Endodermal cell (in vitro differentiated cells): ENCODE measurements at regions not wholly inside any gene's neighbourhood (a gene's known extent, or its start where the extent isn't known, plus 50 kb on each side); places are given as distances from the start of the nearest gene placed in this dataset.

Source experiments
- DNase-seq: peaks from one replicate; pipeline ENCODE4 v3.0.0-alpha.2; 2017
- H3K27ac ChIP-seq: 2 replicates; pipeline ENCODE4 v1.5.1; 2013; ENCODE audit warnings: mild to moderate bottlenecking, low read depth, low read length, moderate library complexity
- H3K27me3 ChIP-seq: 2 replicates; pipeline ENCODE4 v1.6.1; 2013; ENCODE audit warnings: mild to moderate bottlenecking, low read length, moderate library complexity; ENCODE audit not compliant: insufficient read depth, control insufficient read depth, poor library complexity, severe bottlenecking
- H3K36me3 ChIP-seq: 2 replicates; pipeline ENCODE4 v1.7.0; 2013; ENCODE audit warnings: mild to moderate bottlenecking, low read length, moderate library complexity; ENCODE audit not compliant: control insufficient read depth, insufficient read depth
- H3K4me1 ChIP-seq: one replicate; pipeline ENCODE4 v1.7.0; 2013; ENCODE audit warnings: low read length; ENCODE audit not compliant: control insufficient read depth, insufficient read depth
- H3K4me3 ChIP-seq: 2 replicates; pipeline ENCODE4 v1.5.1; 2013; ENCODE audit warnings: mild to moderate bottlenecking, low read length, moderate library complexity
- H3K9ac ChIP-seq: 2 replicates; pipeline ENCODE4 v1.6.1; 2013; ENCODE audit warnings: mild to moderate bottlenecking, low read length, moderate library complexity; ENCODE audit not compliant: poor library complexity, severe bottlenecking; ENCODE audit errors: extremely low read depth
- H3K9me3 ChIP-seq: 2 replicates; pipeline ENCODE4 v1.6.1; 2013; ENCODE audit warnings: mild to moderate bottlenecking, low read length, moderate library complexity; ENCODE audit not compliant: control insufficient read depth
- H3K27ac Mint-ChIP-seq: 2 replicates; pipeline ENCODE4 v1.8.0; 2020; ENCODE audit warnings: mixed read lengths
- H3K27me3 Mint-ChIP-seq: 2 replicates; pipeline ENCODE4 v1.8.0; 2021; ENCODE audit warnings: mild to moderate bottlenecking, mixed read lengths; ENCODE audit not compliant: insufficient read depth
- H3K36me3 Mint-ChIP-seq: 2 replicates; pipeline ENCODE4 v1.8.0; 2020; ENCODE audit warnings: low read depth, mixed read lengths
- H3K4me1 Mint-ChIP-seq: 2 replicates; pipeline ENCODE4 v1.8.0; 2020; ENCODE audit warnings: mixed read lengths
- H3K4me3 Mint-ChIP-seq: 2 replicates; pipeline ENCODE4 v1.8.0; 2020; ENCODE audit warnings: mild to moderate bottlenecking, moderate library complexity, mixed read lengths
- H3K9me3 Mint-ChIP-seq: 2 replicates; pipeline ENCODE4 v1.8.0; 2020; ENCODE audit warnings: mild to moderate bottlenecking, mixed read lengths
- CTCF ChIP-seq: fragments of 200-600 bp; sonication (generic); conservative IDR thresholded peaks from 2 replicates; pipeline ENCODE4 v1.5.0; 2021; ENCODE audit warnings: antibody characterized with exemption, mild to moderate bottlenecking
- WGBS, 2 experiments: methylation state at CpG; one replicate each; pipeline versions ENCODE4 v1.1.5 to v1.1.7; 2013; ENCODE audit warnings: missing lambda C conversion rate in 2 of 2, mixed read lengths in 1 of 2; ENCODE audit not compliant: insufficient coverage in 1 of 2, insufficient read length in 1 of 2; 5-methylcytosine and 5-hydroxymethylcytosine counted together

- H3K27me3 Mint-ChIP-seq, result no peaks in the 10 kb centered on the region
These were observed 343.0 kb upstream of the PODXL start for GRCh38 chr7:131899271-131900030.

GRCh38 chr7:131898418-131898817 is 342.0 kb upstream of the PODXL start:
- Mint-ChIP-seq H3K4me1 (peaks cover 42% of the 10 kb centered on the region), H3K36me3 (peaks cover 4% of the 10 kb centered on the region), H3K27ac (no peak overlapping the region), H3K9me3 (no peaks in the 10 kb centered on the region), H3K4me3 (no peak overlapping the region), H3K27me3 (no peaks in the 10 kb centered on the region)
- Histone ChIP-seq H3K4me3 (no peak overlapping the region), H3K36me3 (no peaks in the 10 kb centered on the region), H3K27me3 (no peaks in the 10 kb centered on the region), H3K4me1 (peaks cover 19% of the 10 kb centered on the region), H3K9me3 (peaks cover 3% of the 10 kb centered on the region), H3K27ac (peak overlapping the region; percentile 65), H3K9ac (no peak overlapping the region)
- TF ChIP-seq CTCF, result no peak
- DNase-seq, result peak; percentile 34
- WGBS, 2 experiments, result 84% methylated on average over 3 of the region's 3 CpGs; no CpG with 5 or more reads in 1 of the 2 experiments

More at GRCh38 chr7:131899271-131900030, 343.0 kb upstream of the PODXL start:
- Mint-ChIP-seq H3K4me3 (no peak overlapping the region), H3K27ac (no peak overlapping the region), H3K4me1 (peaks cover 42% of the 10 kb centered on the region), H3K36me3 (peaks cover 4% of the 10 kb centered on the region), H3K9me3 (peaks cover 2% of the 10 kb centered on the region)
- H3K4me1 ChIP-seq, result peaks cover 19% of the 10 kb centered on the region
- no peaks in the 10 kb centered on the region for H3K36me3 ChIP-seq
- H3K9me3 ChIP-seq, result peaks cover 6% of the 10 kb centered on the region
- no peaks in the 10 kb centered on the region for H3K27me3 ChIP-seq
- 91 to 100% methylated on average over 2 to 4 of the region's 4 CpGs for WGBS, 2 experiments
- H3K4me3 ChIP-seq, result no peak overlapping the region
- TF ChIP-seq CTCF, result no peak
- H3K9ac ChIP-seq, result no peak overlapping the region
- DNase-seq, result peak; percentile 17
- H3K27ac ChIP-seq, result no peak overlapping the region

GRCh38 chr7:131897790-131898165 is 341.4 kb upstream of the PODXL start:
- Mint-ChIP-seq H3K4me3 (peak overlapping the region; percentile 36), H3K9me3 (no peaks in the 10 kb centered on the region), H3K27ac (peak overlapping the region; percentile 91), H3K4me1 (peaks cover 42% of the 10 kb centered on the region), H3K36me3 (peaks cover 4% of the 10 kb centered on the region), H3K27me3 (no peaks in the 10 kb centered on the region)
- Histone ChIP-seq H3K4me3 (no peak overlapping the region), H3K9ac (no peak overlapping the region), H3K27ac (peak overlapping the region; percentile 65), H3K36me3 (no peaks in the 10 kb centered on the region), H3K27me3 (no peaks in the 10 kb centered on the region), H3K4me1 (peaks cover 19% of the 10 kb centered on the region), H3K9me3 (no peaks in the 10 kb centered on the region)
- no peak for DNase-seq
- WGBS, 2 experiments, result 79 to 89% methylated on average over 2 of the region's 2 CpGs
- no peak for TF ChIP-seq CTCF
